Natural killer cell (primary cell): ENCODE measurements at regions not wholly inside any gene's neighbourhood (a gene's known extent, or its start where the extent isn't known, plus 50 kb on each side); places are given as distances from the start of the nearest gene placed in this dataset.

ENCODE experiments used
- ATAC-seq, 3 donors: fragments of 150-1000 bp in 2 of 3; fragments of 200-7000 bp in 1 of 3; cut with Tn5 transposase; 1 replicate in 1 of 3; 2 replicates in 2 of 3; pipeline ENCODE4 v1.10.0; 2021; ENCODE audit warnings: mild to moderate bottlenecking in 2 of 3, moderate library complexity in 2 of 3
- DNase-seq, 2 donors: peaks; one replicate each; pipeline versions ENCODE4 v3.0.0 to v3.0.0-alpha.2; 2013 to 2021; ENCODE audit warnings: mixed read lengths in 1 of 2
- H3K27ac ChIP-seq: one replicate; pipeline ENCODE4 v1.5.1; 2013; ENCODE audit warnings: mild to moderate bottlenecking, low read length
- H3K27me3 ChIP-seq: one replicate; pipeline ENCODE4 v1.6.1; 2013; ENCODE audit warnings: low read length; ENCODE audit not compliant: control insufficient read depth, insufficient read depth
- H3K36me3 ChIP-seq: one replicate; pipeline ENCODE4 v1.6.1; 2013; ENCODE audit warnings: low read length; ENCODE audit not compliant: control insufficient read depth, insufficient read depth
- H3K4me1 ChIP-seq: one replicate; pipeline ENCODE4 v1.6.1; 2013; ENCODE audit warnings: low read length; ENCODE audit not compliant: control insufficient read depth, insufficient read depth
- H3K4me3 ChIP-seq: one replicate; pipeline ENCODE4 v1.5.1; 2013; ENCODE audit warnings: low read length
- H3K9me3 ChIP-seq: one replicate; pipeline ENCODE4 v1.6.1; 2013; ENCODE audit warnings: low read length; ENCODE audit not compliant: control insufficient read depth, insufficient read depth
- H3K27ac Mint-ChIP-seq, 2 donors: one replicate each; pipeline ENCODE4 v1.8.0; 2022; ENCODE audit warnings: mild to moderate bottlenecking in 2 of 2, mixed read lengths in 2 of 2, moderate library complexity in 1 of 2
- H3K27me3 Mint-ChIP-seq, 2 donors: one replicate each; pipeline ENCODE4 v1.8.0; 2022; ENCODE audit warnings: low read depth in 2 of 2, mixed read lengths in 2 of 2
- H3K36me3 Mint-ChIP-seq: one replicate; pipeline ENCODE4 v1.8.0; 2022; ENCODE audit warnings: mixed read lengths
- H3K4me1 Mint-ChIP-seq, 2 donors: one replicate each; pipeline ENCODE4 v1.8.0; 2022; ENCODE audit warnings: mixed read lengths in 2 of 2
- H3K4me3 Mint-ChIP-seq: one replicate; pipeline ENCODE4 v1.8.0; 2022; ENCODE audit warnings: mild to moderate bottlenecking, moderate library complexity, mixed read lengths
- H3K9me3 Mint-ChIP-seq, 2 donors: one replicate each; pipeline ENCODE4 v1.8.0; 2022; ENCODE audit warnings: mixed read lengths in 2 of 2
- CTCF ChIP-seq: fragments of 200-600 bp; IDR thresholded peaks from one replicate; pipeline ENCODE4 v1.8.0; 2022; ENCODE audit warnings: antibody characterized with exemption
- WGBS: methylation state at CpG from one replicate; pipeline ENCODE4 v1.1.7; 2013; ENCODE audit warnings: missing lambda C conversion rate; ENCODE audit not compliant: insufficient coverage; 5-methylcytosine and 5-hydroxymethylcytosine counted together
- intact Hi-C: fragments of 100-400 bp; cut with micrococcal nuclease; formaldehyde crosslinking; loops from one replicate; pipeline ENCODE4 v1.14.2; 2022

- Mint-ChIP-seq H3K36me3 (no peaks in the 10 kb centered on the region), H3K4me1 (no peaks in the 10 kb centered on the region), H3K27me3 (no peaks in the 10 kb centered on the region), H3K27ac (no peak overlapping the region), H3K9me3 (no peaks in the 10 kb centered on the region), H3K4me3 (no peak overlapping the region)
- no peaks in the 10 kb centered on the region for H3K36me3 ChIP-seq
- no peak for TF ChIP-seq CTCF
- no peaks in the 10 kb centered on the region for H3K27me3 ChIP-seq
- ATAC-seq (no peak), DNase-seq (no peak)
- H3K4me3 ChIP-seq: no peak overlapping the region
- no peaks in the 10 kb centered on the region for H3K9me3 ChIP-seq
- H3K27ac ChIP-seq: no peak overlapping the region
- WGBS: 94% methylated on average over 2 of the region's 3 CpGs
- no peaks in the 10 kb centered on the region for H3K4me1 ChIP-seq
- intact Hi-C loops: no loop called here
These were observed 266.1 kb upstream of the MAP3K1 start for GRCh38 chr5:56549096-56549886.

GRCh38 chr5:56545016-56545415, 270.3 kb upstream of the MAP3K1 start:
- no peaks in the 10 kb centered on the region for H3K27me3 Mint-ChIP-seq
- no peak overlapping the region for H3K27ac Mint-ChIP-seq
- Histone ChIP-seq H3K4me1 (no peaks in the 10 kb centered on the region), H3K27ac (no peak overlapping the region), H3K4me3 (no peak overlapping the region), H3K36me3 (no peaks in the 10 kb centered on the region), H3K9me3 (no peaks in the 10 kb centered on the region), H3K27me3 (no peaks in the 10 kb centered on the region)
- TF ChIP-seq CTCF: no peak
- ATAC-seq: no peak
- DNase-seq: no peak
- intact Hi-C loops: no loop called here
- no peaks in the 10 kb centered on the region for H3K9me3 Mint-ChIP-seq
- H3K36me3 Mint-ChIP-seq: no peaks in the 10 kb centered on the region
- H3K4me1 Mint-ChIP-seq: no peaks in the 10 kb centered on the region
- 85% methylated on average over 7 of the region's 7 CpGs for WGBS
- H3K4me3 Mint-ChIP-seq: no peak overlapping the region

- no peak overlapping the region for H3K27ac ChIP-seq
- no peaks in the 10 kb centered on the region for H3K27me3 ChIP-seq
- Mint-ChIP-seq H3K27me3 (no peaks in the 10 kb centered on the region), H3K4me3 (no peak overlapping the region), H3K27ac (no peak overlapping the region), H3K36me3 (no peaks in the 10 kb centered on the region), H3K4me1 (no peaks in the 10 kb centered on the region), H3K9me3 (no peaks in the 10 kb centered on the region)
- TF ChIP-seq CTCF: no peak
- no peaks in the 10 kb centered on the region for H3K36me3 ChIP-seq
- ATAC-seq (no peak), DNase-seq (no peak)
- intact Hi-C loops: no loop called here
- no peaks in the 10 kb centered on the region for H3K4me1 ChIP-seq
- WGBS: 94% methylated on average over 6 of the region's 6 CpGs
- H3K4me3 ChIP-seq: no peak overlapping the region
- no peaks in the 10 kb centered on the region for H3K9me3 ChIP-seq
These were observed 271.6 kb upstream of the MAP3K1 start for GRCh38 chr5:56543441-56544388.
